ENCODE measurements at regions not wholly inside any gene's neighbourhood (a gene's known extent, or its start where the extent isn't known, plus 50 kb on each side); places are given as distances from the start of the nearest gene placed in this dataset.
"Not testable (repeated sequence)": the region's sequence is repeated elsewhere in the genome, so short reads cannot be mapped to it uniquely, and the experiment has no call there.

GRCh38 chr3:140872165-140872564 lies 69.5 kb upstream of the SLC25A36 start:
- DNase-seq, result not testable (repeated sequence)

GRCh38 chr3:140883428-140884040 lies 58.1 kb upstream of the SLC25A36 start:
- DNase-seq, result no peak

- not testable (repeated sequence) for DNase-seq
Measured at GRCh38 chr3:140885697-140886096, 55.9 kb upstream of the SLC25A36 start.

All from NCI-H226 (cell line).